ENCODE measurements at regions not wholly inside any gene's neighbourhood (a gene's known extent, or its start where the extent isn't known, plus 50 kb on each side); places are given as distances from the start of the nearest gene placed in this dataset.

DNA sequence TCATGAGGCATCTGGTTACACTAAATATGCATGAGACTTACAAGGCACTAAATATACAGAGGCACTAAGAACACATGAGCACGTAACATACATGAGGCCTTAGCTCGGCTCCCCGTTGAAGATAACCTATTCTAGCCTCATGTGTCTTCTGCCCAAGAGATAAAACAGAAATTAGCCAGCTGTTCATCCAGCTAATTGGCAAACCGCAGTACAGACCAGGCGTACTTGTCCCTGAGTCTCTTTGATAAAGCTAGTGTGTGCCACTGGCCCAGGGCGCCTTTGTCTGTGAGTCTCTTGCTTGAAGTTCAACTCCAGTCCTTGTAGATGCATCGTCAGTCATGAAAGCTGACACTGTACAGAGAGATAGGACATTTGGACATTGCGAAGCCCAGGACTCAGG, 121.9 kb upstream of the SPATA12 start:
- Histone ChIP-seq H3K79me1 (ENCODE audit: low read depth, low read length) (no peaks in the 10 kb centered on the region), H3K79me2 (ENCODE audit: control insufficient read depth in 1 of 2, insufficient read depth in 2 of 2, low read length in 2 of 2) (no peaks in the 10 kb centered on the region), H3K36me3 (ENCODE audit: control insufficient read depth in 2 of 4, insufficient read depth in 4 of 4, low read length in 3 of 4) (no peaks in the 10 kb centered on the region), H4K20me1 (replicated peaks in 1 of 2; ENCODE audit: control insufficient read depth in 1 of 2, insufficient read depth in 2 of 2, low read length in 2 of 2) (no peaks in the 10 kb centered on the region), H3K23me2 (ENCODE audit: low read depth, low read length) (no peaks in the 10 kb centered on the region), H4K5ac (ENCODE audit: insufficient read length, low read depth, low read length) (no peak overlapping the region), H3K4ac (replicated peaks; ENCODE audit: insufficient read length, low read depth, low read length) (no peak overlapping the region), H3K27me3 (replicated peaks in 1 of 4; ENCODE audit: control insufficient read depth in 3 of 4, extremely low read depth in 1 of 4, insufficient read depth in 3 of 4, low read length in 3 of 4) (no peaks in the 10 kb centered on the region), H3K56ac (replicated peaks; ENCODE audit: insufficient read length, low read depth, low read length) (no peak overlapping the region), H4K8ac (ENCODE audit: extremely low read depth, insufficient read depth, low read length) (no peak overlapping the region), H3K4me1 (replicated peaks in 1 of 4; ENCODE audit: control insufficient read depth in 3 of 4, insufficient read depth in 4 of 4, low read length in 3 of 4) (no peaks in the 10 kb centered on the region), H4K91ac (replicated peaks; ENCODE audit: insufficient read length, low read length) (no peak overlapping the region), H3K4me2 (ENCODE audit: insufficient read depth in 1 of 2, low read depth in 2 of 2, low read length in 2 of 2) (no peak overlapping the region), H2AK5ac (ENCODE audit: low read depth, low read length) (no peak overlapping the region), H3K23ac (ENCODE audit: insufficient read length) (no peak overlapping the region), H2BK12ac (ENCODE audit: low read depth, low read length) (no peak overlapping the region), H3K9me3 (ENCODE audit: insufficient read depth in 2 of 2, low read depth in 1 of 2, low read length in 1 of 2) (peaks cover 0 to 9% of the 10 kb centered on the region in 2 experiments; a peak in 2 of 4 replicates), H3K4me3 (ENCODE audit: extremely low read depth in 1 of 4, insufficient read depth in 2 of 4, low read depth in 3 of 4, low read length in 4 of 4) (no peak overlapping the region), H2AFZ (ENCODE audit: low read length) (no peak overlapping the region), H3K14ac (ENCODE audit: insufficient read length) (no peak overlapping the region), H2BK15ac (ENCODE audit: low read length) (no peak overlapping the region), H2BK5ac (ENCODE audit: low read depth, low read length) (no peak overlapping the region), H3K27ac (ENCODE audit: low read depth, low read length) (no peak overlapping the region), H2BK120ac (replicated peaks; ENCODE audit: low read depth, low read length) (no peak overlapping the region), H2BK20ac (ENCODE audit: low read length) (no peak overlapping the region), H3K18ac (ENCODE audit: extremely low read depth, low read length) (no peak overlapping the region), H3K9ac (replicated peaks in 1 of 4; ENCODE audit: extremely low read depth in 1 of 4, low read depth in 3 of 4, low read length in 3 of 4) (no peak overlapping the region)
- 92% methylated on average over 8 of the region's 8 CpGs; no CpG with 5 or more reads in 1 of the 2 experiments for WGBS, 2 experiments (ENCODE audit: extremely low coverage in 1 of 2, insufficient coverage in 1 of 2, insufficient read length in 1 of 2, insufficient replicate concordance in 2 of 2, low coverage in 1 of 2, low lambda C conversion rate in 2 of 2, missing lambda C conversion rate in 1 of 2)
- ChIA-PET POLR2A (ENCODE audit: partially characterized antibody) (no interaction called here), CTCF (ENCODE audit: partially characterized antibody) (interaction anchor here (0.8 to 1.5 kb wide), 2 partner anchors 15 to 49 kb away, joined by 3 read pairs; no protein-coding TSS in a partner anchor)
- DNase-seq (ENCODE audit: low read depth in 1 of 2, low spot score in 2 of 2) (no peak), FAIRE-seq (no peak)
- TF ChIP-seq RNF2 (IDR thresholded peaks at IDR 0.05; ENCODE audit: borderline replicate concordance, low read depth, low read length, missing control alignments, poor library complexity, severe bottlenecking): no peak
- TF ChIP-seq CHD2 (IDR thresholded peaks at IDR 0.05; ENCODE audit: low read length): no peak
- TF ChIP-seq, protein P1, sequence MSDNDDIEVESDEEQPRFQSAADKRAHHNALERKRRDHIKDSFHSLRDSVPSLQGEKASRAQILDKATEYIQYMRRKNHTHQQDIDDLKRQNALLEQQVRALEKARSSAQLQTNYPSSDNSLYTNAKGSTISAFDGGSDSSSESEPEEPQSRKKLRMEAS (IDR thresholded peaks at IDR 0.05): no peak
- no peak for TF ChIP-seq FOSL1 (IDR thresholded peaks at IDR 0.05; ENCODE audit: insufficient read depth, low read depth, low read length)
- TF ChIP-seq, protein P2, sequence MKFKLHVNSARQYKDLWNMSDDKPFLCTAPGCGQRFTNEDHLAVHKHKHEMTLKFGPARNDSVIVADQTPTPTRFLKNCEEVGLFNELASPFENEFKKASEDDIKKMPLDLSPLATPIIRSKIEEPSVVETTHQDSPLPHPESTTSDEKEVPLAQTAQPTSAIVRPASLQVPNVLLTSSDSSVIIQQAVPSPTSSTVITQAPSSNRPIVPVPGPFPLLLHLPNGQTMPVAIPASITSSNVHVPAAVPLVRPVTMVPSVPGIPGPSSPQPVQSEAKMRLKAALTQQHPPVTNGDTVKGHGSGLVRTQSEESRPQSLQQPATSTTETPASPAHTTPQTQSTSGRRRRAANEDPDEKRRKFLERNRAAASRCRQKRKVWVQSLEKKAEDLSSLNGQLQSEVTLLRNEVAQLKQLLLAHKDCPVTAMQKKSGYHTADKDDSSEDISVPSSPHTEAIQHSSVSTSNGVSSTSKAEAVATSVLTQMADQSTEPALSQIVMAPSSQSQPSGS (IDR thresholded peaks at IDR 0.05; ENCODE audit: low read length): no peak
- TF ChIP-seq TAF7 (optimal IDR thresholded peaks at IDR 0.05; ENCODE audit: borderline replicate concordance, low read depth, low read length): no peak
- TF ChIP-seq CREB1 (IDR thresholded peaks at IDR 0.05): no peak
- no peak for TF ChIP-seq SP4 (IDR thresholded peaks at IDR 0.05; ENCODE audit: low read length)
- no peak for TF ChIP-seq PHF8 (conservative IDR thresholded peaks at IDR 0.05; ENCODE audit: low read depth, low read length)
- TF ChIP-seq SUZ12 (IDR thresholded peaks at IDR 0.05; ENCODE audit: low read length): no peak
- TF ChIP-seq NRF1 (IDR thresholded peaks at IDR 0.05; ENCODE audit: low read depth, low read length): no peak
- no peak for TF ChIP-seq MAFK (IDR thresholded peaks at IDR 0.05; ENCODE audit: low read depth, low read length)
- no peak for TF ChIP-seq RFX5 (IDR thresholded peaks at IDR 0.05; ENCODE audit: borderline replicate concordance, low read depth, low read length)
